ENCODE measurements at regions not wholly inside any gene's neighbourhood (a gene's known extent, or its start where the extent isn't known, plus 50 kb on each side); places are given as distances from the start of the nearest gene placed in this dataset.

DNA sequence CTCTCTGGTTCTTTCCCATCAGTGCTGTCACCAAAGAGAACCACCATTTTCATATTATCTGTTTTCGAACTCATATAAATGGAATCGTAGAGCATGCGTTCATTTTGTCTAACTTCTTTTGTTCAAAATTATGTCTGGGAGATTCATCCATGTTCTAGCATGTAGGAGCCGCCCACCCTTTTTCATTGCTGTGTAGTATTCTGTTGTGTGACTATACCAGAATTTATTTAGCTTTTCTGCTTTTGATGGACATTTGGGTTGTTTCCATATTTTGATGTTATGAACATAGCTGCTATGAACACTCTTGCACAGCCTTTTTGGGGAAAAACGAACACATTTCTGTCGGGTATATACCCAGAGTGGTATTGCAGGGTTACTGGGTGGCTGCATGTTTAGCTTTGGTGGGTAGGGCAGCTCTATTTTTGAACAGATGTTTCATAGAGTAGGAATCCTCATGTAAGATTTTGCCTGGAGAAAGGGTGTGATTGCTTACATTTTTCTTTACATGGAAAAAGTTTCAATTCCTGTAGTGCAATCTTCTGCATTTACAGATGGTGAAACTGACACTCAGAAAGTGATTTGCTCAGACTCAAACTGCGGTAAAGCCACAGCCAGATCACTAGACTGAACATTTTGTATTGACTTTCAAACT, 100.2 kb upstream of the IL12B start:
- Mint-ChIP-seq H3K4me1 (ENCODE audit: low read depth in 2 of 2) (peaks cover 67 to 72% of the 10 kb centered on the region in 2 donors), H3K36me3 (no peaks in the 10 kb centered on the region), H3K27ac (peak overlapping the region; percentile 3 to 81), H3K9me3 (no peaks in the 10 kb centered on the region), H3K27me3 (peaks cover 12 to 23% of the 10 kb centered on the region in 2 donors), H3K4me3 (peak overlapping the region; percentile 49)
- DNase-seq (ENCODE audit: low spot score) (no peak), ATAC-seq (no peak)

DNA sequence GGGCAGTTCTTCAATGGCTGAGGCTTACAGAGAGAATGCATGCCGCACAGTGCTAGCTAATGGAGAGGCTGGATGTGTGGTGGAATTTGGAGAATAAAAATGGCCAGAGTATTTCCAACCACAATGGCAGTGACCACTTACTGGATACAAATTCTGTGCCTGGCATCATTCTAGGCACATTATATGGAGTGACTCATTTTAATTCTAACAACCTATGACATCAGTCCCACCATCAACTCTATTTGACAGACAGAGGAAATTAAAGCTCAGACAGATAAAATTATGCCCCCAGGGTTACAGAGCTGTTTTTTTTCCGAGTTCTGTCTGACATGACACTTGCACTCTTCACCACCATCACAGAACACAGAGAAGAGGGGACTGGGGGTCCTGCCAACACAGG, 105.6 kb upstream of the IL12B start:
- H3K4me1 Mint-ChIP-seq (ENCODE audit: low read depth in 2 of 2): peaks cover 29 to 47% of the 10 kb centered on the region in 2 donors
- peaks cover 20 to 41% of the 10 kb centered on the region in 2 donors for H3K27me3 Mint-ChIP-seq
- ATAC-seq (peak; percentile 61 to 65), DNase-seq (ENCODE audit: low spot score) (no peak)
- H3K27ac Mint-ChIP-seq: no peak overlapping the region
- H3K4me3 Mint-ChIP-seq: no peak overlapping the region
- H3K36me3 Mint-ChIP-seq: no peaks in the 10 kb centered on the region
- peaks cover 5% of the 10 kb centered on the region for H3K9me3 Mint-ChIP-seq

DNA sequence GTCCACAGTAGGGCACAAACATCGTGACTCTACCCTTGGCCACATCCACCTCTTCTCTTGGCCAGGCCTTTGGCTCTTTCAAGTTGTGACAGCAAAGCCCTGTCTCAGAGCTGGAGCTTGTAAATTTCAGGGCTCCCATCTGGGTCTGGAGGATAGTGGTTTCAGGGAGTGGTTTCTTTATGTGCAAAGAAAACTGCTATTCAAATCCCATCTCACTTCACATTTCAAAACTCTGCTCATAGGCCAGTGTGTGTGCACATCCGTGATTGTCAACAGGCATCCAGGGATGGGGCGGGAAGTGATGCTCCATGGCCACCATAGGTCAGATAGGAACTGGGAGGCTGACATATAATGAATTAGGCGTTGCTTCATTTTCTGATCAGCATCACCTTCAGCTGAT, 107.8 kb upstream of the IL12B start:
- peaks cover 5% of the 10 kb centered on the region for H3K9me3 Mint-ChIP-seq
- ATAC-seq (no peak), DNase-seq (ENCODE audit: low spot score) (no peak)
- H3K36me3 Mint-ChIP-seq: no peaks in the 10 kb centered on the region
- H3K27ac Mint-ChIP-seq: peak overlapping the region in 1 of 2 donors; percentile 8
- H3K4me3 Mint-ChIP-seq: no peak overlapping the region
- H3K27me3 Mint-ChIP-seq: peaks cover 14 to 35% of the 10 kb centered on the region in 2 donors
- peaks cover 14 to 45% of the 10 kb centered on the region in 2 donors for H3K4me1 Mint-ChIP-seq (ENCODE audit: low read depth in 2 of 2)

DNA sequence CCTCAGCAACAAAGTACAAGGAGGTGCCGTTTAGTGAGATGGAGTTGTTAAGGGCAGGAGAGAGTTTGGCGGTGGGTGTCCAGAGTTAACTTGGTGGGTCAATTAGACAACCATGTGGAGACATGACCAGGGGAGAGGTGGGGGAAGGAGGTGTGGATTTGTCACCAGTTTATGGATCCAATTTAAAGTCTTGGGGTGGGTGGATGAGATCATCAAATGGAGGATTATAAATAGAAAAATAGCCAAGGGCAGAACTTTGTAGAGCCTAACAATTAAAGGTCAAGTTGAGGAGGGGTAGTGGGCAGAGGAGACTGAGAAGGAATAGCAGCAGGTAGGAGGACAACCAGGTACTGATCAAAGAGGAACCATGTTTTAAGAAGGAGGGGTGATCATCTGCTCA, 108.7 kb upstream of the IL12B start:
- H3K36me3 Mint-ChIP-seq: no peaks in the 10 kb centered on the region
- peak overlapping the region in 1 of 2 donors; percentile 8 for H3K27ac Mint-ChIP-seq
- DNase-seq (ENCODE audit: low spot score): no peak
- peaks cover 10 to 26% of the 10 kb centered on the region in 2 donors for H3K27me3 Mint-ChIP-seq
- H3K9me3 Mint-ChIP-seq: peaks cover 5% of the 10 kb centered on the region
- H3K4me3 Mint-ChIP-seq: no peak overlapping the region
- no peak for ATAC-seq
- peaks cover 11 to 43% of the 10 kb centered on the region in 2 donors for H3K4me1 Mint-ChIP-seq (ENCODE audit: low read depth in 2 of 2)

DNA sequence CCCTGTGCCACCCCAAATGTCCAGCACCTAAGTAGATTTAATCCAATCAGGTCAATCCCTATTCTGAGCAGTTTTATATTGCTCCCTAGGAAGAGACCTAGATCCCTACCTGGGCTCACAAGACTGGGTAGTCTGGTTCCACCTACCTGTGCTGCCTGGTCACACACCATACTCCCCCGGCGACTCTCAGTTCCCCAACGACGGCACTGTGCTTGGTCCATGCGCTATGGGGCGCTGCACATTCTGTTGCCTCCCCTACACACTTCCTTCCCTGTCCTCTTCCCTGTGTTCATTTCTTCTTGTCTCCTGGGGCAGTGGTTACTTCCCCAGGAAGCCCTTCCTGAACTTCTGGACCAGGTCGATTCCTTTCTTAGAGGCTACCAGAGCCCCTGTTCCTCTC, 109.9 kb upstream of the IL12B start:
- no peak overlapping the region for H3K4me3 Mint-ChIP-seq
- no peaks in the 10 kb centered on the region for H3K36me3 Mint-ChIP-seq
- peaks cover 5% of the 10 kb centered on the region for H3K9me3 Mint-ChIP-seq
- no peak for DNase-seq (ENCODE audit: low spot score)
- H3K27me3 Mint-ChIP-seq: peaks cover 8 to 18% of the 10 kb centered on the region in 2 donors
- H3K27ac Mint-ChIP-seq: peak overlapping the region in 1 of 2 donors; percentile 71
- H3K4me1 Mint-ChIP-seq (ENCODE audit: low read depth in 2 of 2): peaks cover 11 to 45% of the 10 kb centered on the region in 2 donors
- ATAC-seq: no peak

DNA sequence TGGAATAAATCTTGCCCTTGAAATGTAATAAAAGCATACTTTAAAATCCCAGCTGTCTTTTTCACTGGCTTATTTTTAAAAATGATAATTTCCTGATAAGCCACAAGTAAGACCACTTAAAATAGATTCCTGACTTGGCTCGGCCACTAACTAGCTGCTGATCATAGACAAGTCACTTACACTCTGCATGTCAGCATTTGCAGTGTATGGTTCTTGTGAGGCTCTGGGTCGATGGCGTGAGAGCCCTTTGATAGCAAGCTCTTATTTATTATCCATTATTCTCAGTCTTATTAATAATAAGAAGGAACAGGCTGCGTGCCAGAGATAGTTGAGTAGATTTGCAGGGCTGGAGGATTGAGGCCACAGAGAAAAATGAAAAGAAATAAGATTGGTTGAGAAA, 110.7 kb upstream of the IL12B start:
- Mint-ChIP-seq H3K36me3 (no peaks in the 10 kb centered on the region), H3K4me3 (no peak overlapping the region), H3K9me3 (peaks cover 5% of the 10 kb centered on the region), H3K27ac (peak overlapping the region in 1 of 2 donors; percentile 71), H3K27me3 (peaks cover 11 to 19% of the 10 kb centered on the region in 2 donors), H3K4me1 (ENCODE audit: low read depth in 2 of 2) (peaks cover 6 to 41% of the 10 kb centered on the region in 2 donors)
- ATAC-seq (no peak), DNase-seq (ENCODE audit: low spot score) (no peak)

DNA sequence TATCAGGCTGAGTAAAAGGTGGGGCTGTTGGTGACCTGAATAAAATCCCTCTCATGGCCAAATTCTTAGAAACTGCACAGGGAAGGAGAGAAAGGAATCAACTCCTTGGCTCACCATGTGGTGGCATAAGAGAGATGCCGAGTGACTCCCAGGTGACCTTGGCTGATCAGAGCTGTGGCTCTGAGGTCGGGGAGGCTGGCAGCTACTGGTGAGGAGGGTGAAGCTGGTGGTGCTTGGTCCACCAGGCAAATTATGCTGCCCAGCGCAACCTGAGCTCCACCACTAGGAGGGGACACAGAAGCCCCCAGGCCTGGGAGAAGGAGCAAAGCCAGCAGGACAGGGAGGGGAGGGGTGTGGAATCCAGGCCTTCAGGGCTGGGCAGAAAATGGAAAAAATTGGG, 111.2 kb upstream of the IL12B start:
- Mint-ChIP-seq H3K4me3 (no peak overlapping the region), H3K27ac (peak overlapping the region in 1 of 2 donors; percentile 71), H3K36me3 (no peaks in the 10 kb centered on the region), H3K4me1 (ENCODE audit: low read depth in 2 of 2) (peaks cover 6 to 38% of the 10 kb centered on the region in 2 donors), H3K27me3 (peaks cover 11 to 20% of the 10 kb centered on the region in 2 donors), H3K9me3 (peaks cover 5% of the 10 kb centered on the region)
- ATAC-seq (no peak), DNase-seq (ENCODE audit: low spot score) (no peak)

DNA sequence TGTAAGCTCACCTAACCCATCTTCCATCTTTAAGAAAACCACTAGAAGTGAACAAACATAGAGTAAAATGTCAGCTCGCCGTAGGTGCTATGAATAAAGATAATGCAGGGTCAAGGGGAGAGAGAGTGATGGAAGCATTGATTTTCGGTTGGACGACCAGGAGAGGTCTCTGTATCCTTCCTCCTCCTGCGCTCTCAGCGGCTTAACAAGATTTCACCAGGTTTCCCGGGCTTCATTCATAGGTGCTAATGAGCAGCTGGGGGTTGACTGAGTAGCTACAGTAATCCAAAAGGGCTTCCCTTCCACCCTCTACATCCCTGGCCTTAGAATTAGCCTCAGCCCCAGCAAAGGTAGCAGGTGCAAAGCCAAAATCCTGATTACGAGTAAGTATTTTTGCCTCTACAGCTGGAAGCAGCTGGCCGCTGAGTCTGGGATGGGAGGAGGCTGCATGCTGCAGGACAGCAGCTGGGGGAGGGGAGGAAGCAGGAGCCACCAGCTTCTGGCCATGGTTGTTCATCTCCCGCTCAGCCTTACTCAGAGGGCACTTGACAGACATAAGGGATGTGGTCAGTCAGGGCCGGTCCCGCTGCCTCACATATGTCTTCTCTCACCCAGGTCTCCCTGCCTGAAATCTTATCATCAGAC, 112.0 kb upstream of the IL12B start:
- Mint-ChIP-seq H3K27ac (peak overlapping the region in 1 of 2 donors; percentile 61), H3K9me3 (peaks cover 5% of the 10 kb centered on the region), H3K4me1 (ENCODE audit: low read depth in 2 of 2) (peaks cover 6 to 31% of the 10 kb centered on the region in 2 donors), H3K27me3 (peaks cover 15 to 25% of the 10 kb centered on the region in 2 donors), H3K4me3 (no peak overlapping the region), H3K36me3 (no peaks in the 10 kb centered on the region)
- peak; percentile 85 to 90 for ATAC-seq
- DNase-seq (ENCODE audit: low spot score): peak; percentile 67

DNA sequence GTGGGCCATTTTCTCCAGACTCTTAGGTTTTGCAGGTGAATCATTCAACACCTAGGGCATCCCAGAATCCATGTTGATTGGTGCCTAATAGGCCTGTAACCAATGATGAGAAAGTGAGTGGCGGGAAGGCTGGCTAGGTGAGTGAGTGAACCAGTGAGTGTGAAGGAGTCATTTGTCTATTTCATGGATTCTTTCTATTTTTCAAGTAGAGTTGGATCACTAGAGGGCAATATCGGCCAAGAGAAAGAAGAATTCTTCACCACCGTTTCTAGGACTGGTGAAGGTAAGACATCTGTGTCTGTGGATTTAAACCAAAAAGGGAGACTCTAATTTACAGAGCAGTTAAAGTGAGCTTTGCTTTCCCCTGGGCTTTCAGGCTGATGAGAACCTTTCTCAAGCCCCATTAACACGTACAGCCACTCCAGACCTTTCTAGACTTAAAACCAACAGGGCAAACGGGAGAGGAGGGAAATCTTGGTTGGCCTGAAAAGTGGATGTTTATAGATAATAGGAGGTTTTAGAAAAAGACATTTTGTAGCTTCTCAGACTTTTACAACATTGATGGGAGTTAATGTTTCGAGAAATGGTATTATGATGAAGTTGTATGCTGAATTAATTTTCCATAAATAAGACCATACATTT, 114.3 kb upstream of the IL12B start:
- no peak for DNase-seq (ENCODE audit: low spot score)
- no peaks in the 10 kb centered on the region for H3K9me3 Mint-ChIP-seq
- H3K36me3 Mint-ChIP-seq: no peaks in the 10 kb centered on the region
- peaks cover 6 to 33% of the 10 kb centered on the region in 2 donors for H3K4me1 Mint-ChIP-seq (ENCODE audit: low read depth in 2 of 2)
- peak overlapping the region in 1 of 2 donors; percentile 28 for H3K27ac Mint-ChIP-seq
- H3K27me3 Mint-ChIP-seq: peaks cover 13 to 15% of the 10 kb centered on the region in 2 donors
- ATAC-seq: no peak
- no peak overlapping the region for H3K4me3 Mint-ChIP-seq

DNA sequence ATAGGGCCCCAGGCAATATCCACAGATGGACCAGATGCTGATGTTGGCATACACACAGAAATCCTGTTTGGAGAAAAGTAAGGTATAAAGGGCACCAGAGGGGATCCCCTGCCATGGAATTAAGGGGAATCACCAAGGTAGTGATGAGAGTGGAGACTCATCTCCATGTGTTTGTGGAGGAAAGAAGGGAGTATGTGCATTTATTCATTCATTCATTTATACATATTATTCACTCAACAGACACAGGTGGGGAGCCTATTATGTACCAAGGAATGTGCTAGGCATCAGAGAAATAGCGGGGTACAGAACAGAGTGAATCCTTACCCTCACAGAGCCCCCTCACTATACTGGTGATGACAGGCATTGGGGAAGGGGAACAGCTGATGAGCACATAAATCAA, 116.8 kb upstream of the IL12B start:
- no peak for ATAC-seq
- peaks cover 13 to 15% of the 10 kb centered on the region in 2 donors for H3K27me3 Mint-ChIP-seq
- H3K27ac Mint-ChIP-seq: peak overlapping the region in 1 of 2 donors; percentile 70
- no peak overlapping the region for H3K4me3 Mint-ChIP-seq
- no peaks in the 10 kb centered on the region for H3K36me3 Mint-ChIP-seq
- H3K9me3 Mint-ChIP-seq: no peaks in the 10 kb centered on the region
- H3K4me1 Mint-ChIP-seq (ENCODE audit: low read depth in 2 of 2): peaks cover 6 to 31% of the 10 kb centered on the region in 2 donors
- no peak for DNase-seq (ENCODE audit: low spot score)

DNA sequence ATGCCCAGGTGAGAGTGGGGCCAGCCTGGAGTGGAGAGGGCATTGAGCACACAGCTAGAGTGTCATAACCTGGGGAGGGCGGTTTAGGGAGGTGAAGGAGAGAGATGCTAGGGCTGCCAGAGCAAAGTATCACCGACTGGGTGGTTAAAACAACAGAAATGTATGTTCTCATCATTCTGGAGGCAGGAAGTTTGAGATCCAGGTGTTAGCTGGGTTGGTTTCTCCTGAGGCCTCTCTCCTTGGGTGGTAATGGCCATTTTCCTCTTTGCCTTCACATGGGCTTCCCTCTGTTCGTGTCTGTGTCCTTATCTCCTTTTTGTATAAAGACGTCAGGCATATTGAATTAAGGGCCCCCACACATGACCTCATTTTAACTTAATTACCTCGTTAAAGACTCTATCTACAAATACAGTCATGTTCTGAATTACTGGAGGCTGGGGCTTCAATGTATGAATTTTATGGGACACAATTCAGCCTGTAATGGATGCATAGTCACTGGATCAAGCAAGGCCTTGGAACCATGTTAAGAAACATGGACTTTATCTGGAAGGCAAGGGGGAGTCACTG, 118.6 kb upstream of the IL12B start:
- Mint-ChIP-seq H3K36me3 (no peaks in the 10 kb centered on the region), H3K4me3 (no peak overlapping the region), H3K27ac (peak overlapping the region in 1 of 2 donors; percentile 8), H3K9me3 (no peaks in the 10 kb centered on the region), H3K27me3 (peaks cover 17 to 20% of the 10 kb centered on the region in 2 donors), H3K4me1 (ENCODE audit: low read depth in 2 of 2) (peaks cover 7 to 30% of the 10 kb centered on the region in 2 donors)
- no peak for ATAC-seq
- no peak for DNase-seq (ENCODE audit: low spot score)

DNA sequence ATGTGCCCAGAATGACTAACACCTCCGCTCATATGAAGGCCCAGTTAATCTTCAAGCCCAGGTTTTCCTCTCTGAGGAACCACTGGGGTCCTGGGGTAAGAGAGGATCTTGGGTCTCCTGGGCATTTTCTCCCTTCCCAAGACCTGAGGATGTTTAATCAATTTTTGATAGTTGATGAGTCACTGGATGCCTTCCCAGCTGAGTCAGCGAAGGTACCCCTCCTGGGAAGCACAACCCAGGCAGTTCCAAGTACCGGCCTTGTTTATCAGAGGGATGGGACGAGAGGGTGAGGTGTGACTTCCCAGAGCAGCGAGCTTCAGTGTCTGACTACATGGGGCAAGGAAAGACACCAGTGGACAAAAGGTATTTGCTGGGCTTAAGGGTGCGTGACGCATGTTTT, 119.6 kb upstream of the IL12B start:
- no peak overlapping the region for H3K27ac Mint-ChIP-seq
- no peak overlapping the region for H3K4me3 Mint-ChIP-seq
- peaks cover 7 to 28% of the 10 kb centered on the region in 2 donors for H3K4me1 Mint-ChIP-seq (ENCODE audit: low read depth in 2 of 2)
- no peak for DNase-seq (ENCODE audit: low spot score)
- no peak for ATAC-seq
- peaks cover 20% of the 10 kb centered on the region in 2 donors for H3K27me3 Mint-ChIP-seq
- no peaks in the 10 kb centered on the region for H3K9me3 Mint-ChIP-seq
- H3K36me3 Mint-ChIP-seq: no peaks in the 10 kb centered on the region

DNA sequence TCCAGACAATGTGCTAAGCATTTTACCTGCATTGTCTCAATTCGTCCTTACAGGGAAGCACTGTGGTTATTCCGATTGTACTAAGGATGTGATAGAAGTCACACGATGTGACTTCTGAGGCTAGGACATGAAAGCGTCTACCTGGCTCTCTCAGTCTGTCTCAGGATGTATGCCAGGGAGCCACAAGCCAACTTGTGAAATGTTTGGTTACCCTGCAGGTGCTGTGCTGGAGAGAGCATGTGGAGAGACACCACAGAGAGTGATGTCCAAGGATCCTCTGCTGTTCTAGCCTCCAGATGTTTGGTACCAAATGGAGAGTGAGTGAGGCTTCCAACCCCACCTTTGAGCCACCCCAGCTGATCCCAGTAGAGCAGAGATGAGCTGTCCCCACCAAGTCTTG, 120.1 kb upstream of the IL12B start:
- no peaks in the 10 kb centered on the region for H3K36me3 Mint-ChIP-seq
- H3K9me3 Mint-ChIP-seq: no peaks in the 10 kb centered on the region
- no peak overlapping the region for H3K27ac Mint-ChIP-seq
- peaks cover 8 to 29% of the 10 kb centered on the region in 2 donors for H3K4me1 Mint-ChIP-seq (ENCODE audit: low read depth in 2 of 2)
- no peak for DNase-seq (ENCODE audit: low spot score)
- H3K27me3 Mint-ChIP-seq: peaks cover 18 to 21% of the 10 kb centered on the region in 2 donors
- ATAC-seq: no peak
- no peak overlapping the region for H3K4me3 Mint-ChIP-seq

Measured in natural killer cell treated with Interleukin-12 subunit alpha and Interleukin-12 subunit beta and Interleukin-15 and Interleukin-18, amount 100 ng/mL, for 72 hours (primary cell).